Neural progenitor cell (in vitro differentiated cells): ENCODE measurements at regions not wholly inside any gene's neighbourhood (a gene's known extent, or its start where the extent isn't known, plus 50 kb on each side); places are given as distances from the start of the nearest gene placed in this dataset.

Experiments used
- DNase-seq: peaks from one replicate; pipeline ENCODE4 v3.0.0-alpha.2; 2016; ENCODE audit warnings: low spot score
- H2AFZ ChIP-seq: fragments of 200-600 bp; sonication (generic); replicated peaks from 2 replicates; pipeline ENCODE4 v1.6.1; 2016; ENCODE audit warnings: antibody characterized with exemption
- H3F3A ChIP-seq: fragments of 200-600 bp; sonication (generic); 2 replicates; pipeline ENCODE4 v1.6.1; 2016; ENCODE audit warnings: antibody characterized with exemption, low read depth
- H3K27ac ChIP-seq: fragments of 200-600 bp; sonication (generic); 2 replicates; pipeline ENCODE4 v1.5.1; 2016; ENCODE audit warnings: mild to moderate bottlenecking
- H3K27me3 ChIP-seq: fragments of 200-600 bp; sonication (generic); 2 replicates; pipeline ENCODE4 v1.6.1; 2016; ENCODE audit warnings: mild to moderate bottlenecking, moderate library complexity
- H3K36me3 ChIP-seq: fragments of 200-600 bp; sonication (generic); 2 replicates; pipeline ENCODE4 v1.5.1; 2016
- H3K4me1 ChIP-seq: fragments of 200-600 bp; sonication (generic); 2 replicates; pipeline ENCODE4 v1.6.1; 2016; ENCODE audit warnings: mixed run types
- H3K4me2 ChIP-seq: fragments of 200-600 bp; sonication (generic); 2 replicates; pipeline ENCODE4 v1.6.1; 2016
- H3K4me3 ChIP-seq: fragments of 200-600 bp; sonication (generic); 2 replicates; pipeline ENCODE4 v1.5.1; 2016
- H3K79me2 ChIP-seq: fragments of 200-600 bp; sonication (generic); 2 replicates; pipeline ENCODE4 v1.6.1; 2016; ENCODE audit warnings: low read depth
- H3K9ac ChIP-seq: fragments of 200-600 bp; sonication (generic); 2 replicates; pipeline ENCODE4 v1.6.1; 2016
- H3K9me3 ChIP-seq: fragments of 200-600 bp; sonication (generic); 2 replicates; pipeline ENCODE4 v1.5.1; 2016; ENCODE audit warnings: low read depth
- H4K20me1 ChIP-seq: fragments of 200-600 bp; sonication (generic); 2 replicates; pipeline ENCODE4 v1.6.1; 2016; ENCODE audit warnings: low read depth
- H3K27ac Mint-ChIP-seq: 3 replicates; pipeline ENCODE4 v1.8.0; 2021; ENCODE audit warnings: mixed read lengths
- H3K27me3 Mint-ChIP-seq: 2 replicates; pipeline ENCODE4 v1.8.0; 2022; ENCODE audit warnings: low read depth, mild to moderate bottlenecking, inconsistent platforms, moderate library complexity, mixed read lengths; ENCODE audit not compliant: insufficient read depth
- H3K36me3 Mint-ChIP-seq: 3 replicates; pipeline ENCODE4 v1.8.0; 2021; ENCODE audit warnings: mixed read lengths
- H3K4me1 Mint-ChIP-seq: 3 replicates; pipeline ENCODE4 v1.8.0; 2021; ENCODE audit warnings: mixed read lengths
- H3K4me3 Mint-ChIP-seq: 3 replicates; pipeline ENCODE4 v1.8.0; 2021; ENCODE audit warnings: mild to moderate bottlenecking, moderate library complexity, mixed read lengths
- H3K9me3 Mint-ChIP-seq: 3 replicates; pipeline ENCODE4 v1.8.0; 2020; ENCODE audit warnings: mixed read lengths
- CTCF ChIP-seq: fragments of 200-600 bp; sonication (generic); IDR thresholded peaks from 2 replicates; pipeline ENCODE4 v1.5.1; 2017; ENCODE audit warnings: antibody characterized with exemption, mild to moderate bottlenecking
- EZH2 ChIP-seq: fragments of 200-600 bp; sonication (generic); IDR thresholded peaks from 2 replicates; pipeline ENCODE4 v1.6.1; 2017; ENCODE audit warnings: antibody characterized with exemption, mild to moderate bottlenecking, moderate library complexity
- EZH2phosphoT487 ChIP-seq: fragments of 200-600 bp; sonication (generic); IDR thresholded peaks from 2 replicates; pipeline ENCODE4 v1.6.1; 2017; ENCODE audit warnings: antibody characterized with exemption

GRCh38 chr1:48049823-48050535, 52.8 kb upstream of the TRABD2B start:
- Histone ChIP-seq H3K9ac (no peak overlapping the region), H3K36me3 (no peaks in the 10 kb centered on the region), H3K9me3 (no peaks in the 10 kb centered on the region), H3K4me2 (no peak overlapping the region), H3K4me3 (no peak overlapping the region), H3K4me1 (peaks cover 4% of the 10 kb centered on the region), H3K27me3 (no peaks in the 10 kb centered on the region), H4K20me1 (no peaks in the 10 kb centered on the region), H3F3A (no peaks in the 10 kb centered on the region), H3K27ac (no peak overlapping the region), H2AFZ (no peak overlapping the region), H3K79me2 (no peaks in the 10 kb centered on the region)
- no peak overlapping the region for H3K4me3 Mint-ChIP-seq
- TF ChIP-seq EZH2 (no peak), EZH2phosphoT487 (no peak), CTCF (no peak)
- H3K36me3 Mint-ChIP-seq = no peaks in the 10 kb centered on the region
- no peak for DNase-seq
- H3K27ac Mint-ChIP-seq = no peak overlapping the region
- no peaks in the 10 kb centered on the region for H3K9me3 Mint-ChIP-seq
- peaks cover 19% of the 10 kb centered on the region for H3K4me1 Mint-ChIP-seq
- H3K27me3 Mint-ChIP-seq = peaks cover 2% of the 10 kb centered on the region

GRCh38 chr1:48048980-48049379, 51.8 kb upstream of the TRABD2B start:
- no peak overlapping the region for H3K27ac Mint-ChIP-seq
- no peaks in the 10 kb centered on the region for H3K36me3 ChIP-seq
- H3K9me3 ChIP-seq = no peaks in the 10 kb centered on the region
- no peaks in the 10 kb centered on the region for H4K20me1 ChIP-seq
- TF ChIP-seq EZH2phosphoT487 = no peak
- H3K27ac ChIP-seq = no peak overlapping the region
- H3F3A ChIP-seq = no peaks in the 10 kb centered on the region
- no peak overlapping the region for H3K9ac ChIP-seq
- H3K27me3 Mint-ChIP-seq = peaks cover 2% of the 10 kb centered on the region
- H3K9me3 Mint-ChIP-seq = no peaks in the 10 kb centered on the region
- H2AFZ ChIP-seq = no peak overlapping the region
- peaks cover 22% of the 10 kb centered on the region for H3K4me1 Mint-ChIP-seq
- no peaks in the 10 kb centered on the region for H3K79me2 ChIP-seq
- no peak overlapping the region for H3K4me3 ChIP-seq
- no peak overlapping the region for H3K4me3 Mint-ChIP-seq
- peaks cover 4% of the 10 kb centered on the region for H3K4me1 ChIP-seq
- no peak for DNase-seq
- no peak overlapping the region for H3K4me2 ChIP-seq
- no peaks in the 10 kb centered on the region for H3K27me3 ChIP-seq
- no peaks in the 10 kb centered on the region for H3K36me3 Mint-ChIP-seq

- no peak overlapping the region for H3K27ac Mint-ChIP-seq
- peaks cover 2% of the 10 kb centered on the region for H3K27me3 Mint-ChIP-seq
- Histone ChIP-seq H3K4me1 (peaks cover 4% of the 10 kb centered on the region), H3K27me3 (no peaks in the 10 kb centered on the region), H3K79me2 (no peaks in the 10 kb centered on the region), H3F3A (no peaks in the 10 kb centered on the region), H3K36me3 (no peaks in the 10 kb centered on the region), H3K9me3 (no peaks in the 10 kb centered on the region), H3K4me2 (no peak overlapping the region), H4K20me1 (no peaks in the 10 kb centered on the region), H3K4me3 (no peak overlapping the region), H3K9ac (no peak overlapping the region), H2AFZ (no peak overlapping the region), H3K27ac (no peak overlapping the region)
- H3K9me3 Mint-ChIP-seq = no peaks in the 10 kb centered on the region
- peaks cover 22% of the 10 kb centered on the region for H3K4me1 Mint-ChIP-seq
- DNase-seq = no peak
- no peak for TF ChIP-seq EZH2phosphoT487
- TF ChIP-seq EZH2 = no peak
- TF ChIP-seq CTCF = no peak
- H3K4me3 Mint-ChIP-seq = no peak overlapping the region
- H3K36me3 Mint-ChIP-seq = no peaks in the 10 kb centered on the region
These were observed 50.9 kb upstream of the TRABD2B start for GRCh38 chr1:48048064-48048463.

GRCh38 chr1:48047116-48047515, 49.9 kb upstream of the TRABD2B start:
- Histone ChIP-seq H3K4me1 (peaks cover 4% of the 10 kb centered on the region), H3K27me3 (no peaks in the 10 kb centered on the region), H3K9ac (no peak overlapping the region), H3K36me3 (no peaks in the 10 kb centered on the region), H3K79me2 (no peaks in the 10 kb centered on the region), H3K9me3 (no peaks in the 10 kb centered on the region), H4K20me1 (no peaks in the 10 kb centered on the region), H3K4me2 (no peak overlapping the region), H2AFZ (no peak overlapping the region), H3F3A (no peaks in the 10 kb centered on the region), H3K27ac (no peak overlapping the region), H3K4me3 (no peak overlapping the region)
- no peak for DNase-seq
- Mint-ChIP-seq H3K4me3 (no peak overlapping the region), H3K36me3 (no peaks in the 10 kb centered on the region), H3K27me3 (peaks cover 2% of the 10 kb centered on the region), H3K9me3 (no peaks in the 10 kb centered on the region), H3K4me1 (peaks cover 19% of the 10 kb centered on the region), H3K27ac (no peak overlapping the region)
- TF ChIP-seq CTCF (no peak), EZH2phosphoT487 (no peak), EZH2 (no peak)
